GM19468 (cell line): ENCODE measurements at regions not wholly inside any gene's neighbourhood (a gene's known extent, or its start where the extent isn't known, plus 50 kb on each side); places are given as distances from the start of the nearest gene placed in this dataset.

Source experiments
- ATAC-seq: cut with Tn5 transposase; IDR thresholded peaks from one replicate; pipeline ENCODE4 v1.9.1; 2021; ENCODE audit warnings: mild to moderate bottlenecking, moderate library complexity, moderate number of reproducible peaks; ENCODE audit not compliant: unreplicated experiment; ENCODE audit errors: extremely low read depth

DNA sequence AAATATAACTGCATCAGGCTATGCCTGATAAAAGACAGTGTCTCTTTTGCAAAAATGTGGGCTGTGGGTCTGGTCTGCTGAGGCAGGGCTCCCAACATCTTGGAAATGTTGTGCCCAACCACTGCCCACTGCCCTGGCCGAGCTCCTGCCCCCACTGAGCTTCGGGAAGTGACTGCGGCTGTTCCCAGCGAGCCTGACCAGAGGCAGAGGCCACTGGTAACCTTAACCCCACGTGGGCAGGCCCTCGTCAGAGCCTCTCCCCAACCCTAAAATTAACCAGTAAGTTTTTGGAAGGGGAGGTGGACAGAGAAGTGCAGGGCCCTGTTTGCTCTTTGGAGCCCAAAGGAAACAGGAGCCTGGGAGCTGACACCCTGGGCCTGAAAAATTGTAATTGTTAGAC lies 225.9 kb downstream of the MAFB start:
- no peak for ATAC-seq

DNA sequence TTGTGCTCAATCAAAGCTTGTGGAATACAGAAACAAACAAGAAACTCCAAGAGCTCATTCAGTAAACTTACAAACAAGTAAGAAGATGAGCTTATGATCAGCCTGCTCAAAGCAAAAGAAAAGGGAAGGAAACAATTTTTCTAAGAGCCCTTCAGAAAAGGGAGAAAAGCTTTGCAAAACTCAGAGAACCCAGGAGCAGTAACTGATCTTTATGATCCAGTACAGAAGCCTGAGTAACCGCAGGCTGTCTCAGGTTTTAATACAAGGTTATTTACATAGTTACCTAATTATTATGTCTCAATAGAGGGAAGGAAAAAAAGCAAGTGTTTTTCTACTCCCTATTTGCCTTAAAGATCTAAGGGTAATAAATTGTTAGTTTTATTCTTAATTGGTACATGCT lies 226.5 kb downstream of the MAFB start:
- no peak for ATAC-seq

DNA sequence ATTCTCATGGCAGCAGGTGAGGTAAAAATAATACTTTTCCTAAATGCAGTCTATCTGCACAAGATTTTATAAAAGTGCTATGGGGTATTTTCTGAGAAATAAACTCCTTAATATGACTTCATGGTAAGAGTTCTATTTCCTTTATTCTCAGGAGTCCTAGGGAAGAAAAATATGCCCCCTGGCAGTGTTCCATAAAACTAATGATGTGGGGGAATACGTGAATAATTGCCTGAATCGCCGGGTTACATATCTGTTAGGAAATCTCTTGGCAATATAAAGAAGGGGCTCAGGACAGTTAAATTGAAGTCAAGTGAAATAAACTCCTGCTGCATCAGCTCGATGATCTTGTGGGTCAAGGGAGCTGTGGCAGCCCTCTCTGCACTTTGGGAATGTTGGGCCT lies 229.7 kb downstream of the MAFB start:
- no peak for ATAC-seq

DNA sequence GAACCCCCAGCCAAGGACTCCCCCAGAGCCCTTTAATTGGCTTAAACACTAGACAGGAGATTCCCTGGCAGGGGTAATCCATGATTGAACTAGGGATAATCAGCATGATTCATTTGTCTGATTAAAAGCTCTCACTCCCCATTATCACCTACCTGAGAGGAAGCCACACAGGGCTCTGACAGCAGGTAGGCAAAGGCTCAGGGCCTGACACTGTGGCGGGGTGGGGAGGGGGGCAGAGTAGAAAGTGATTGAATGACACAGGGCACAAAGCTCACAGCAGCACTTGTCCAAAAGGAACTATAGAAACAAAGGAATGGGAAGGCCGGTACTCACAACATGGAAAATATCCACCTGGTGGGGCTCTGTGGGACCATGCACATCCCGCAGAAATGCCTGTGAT lies 231.6 kb downstream of the MAFB start:
- no peak for ATAC-seq

DNA sequence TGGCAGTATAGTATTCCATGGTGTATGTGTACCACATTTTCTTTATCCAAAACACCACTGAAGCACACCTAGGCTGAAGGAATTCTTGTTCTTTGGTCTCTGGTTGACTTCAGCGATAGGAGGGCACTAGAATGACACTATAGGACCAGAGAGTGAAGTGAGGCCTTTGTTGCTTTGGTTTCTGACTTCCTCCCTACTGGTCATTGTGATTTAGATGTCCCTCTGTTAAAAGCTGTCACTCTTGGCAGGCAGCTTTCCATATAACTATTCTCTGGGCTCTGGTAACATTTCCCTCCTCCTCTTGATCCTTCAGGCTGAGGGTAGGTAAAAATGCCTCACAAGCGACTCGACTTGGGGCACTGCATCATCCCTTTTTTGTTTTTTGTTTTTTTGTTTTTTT lies 236.3 kb downstream of the MAFB start:
- ATAC-seq, result no peak

DNA sequence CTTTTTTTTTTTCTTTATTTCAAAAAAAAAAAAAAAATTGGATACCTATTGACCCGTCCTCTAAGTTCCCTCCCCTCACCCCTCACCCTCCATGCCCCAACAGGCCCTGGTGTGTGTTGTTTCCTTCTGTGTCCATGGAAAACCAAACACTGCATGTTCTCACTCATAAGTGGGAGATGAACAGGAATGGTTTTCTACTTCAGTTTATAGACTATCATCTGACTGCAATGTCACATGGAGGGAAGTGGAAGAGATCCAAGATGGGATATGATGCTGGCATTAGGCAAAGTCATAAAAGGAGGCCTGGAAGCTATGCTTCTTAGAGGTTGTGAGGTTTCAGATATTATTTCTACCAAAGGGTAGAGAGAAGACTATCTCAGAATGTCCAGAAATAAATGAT lies 237.5 kb downstream of the MAFB start:
- ATAC-seq, result no peak

DNA sequence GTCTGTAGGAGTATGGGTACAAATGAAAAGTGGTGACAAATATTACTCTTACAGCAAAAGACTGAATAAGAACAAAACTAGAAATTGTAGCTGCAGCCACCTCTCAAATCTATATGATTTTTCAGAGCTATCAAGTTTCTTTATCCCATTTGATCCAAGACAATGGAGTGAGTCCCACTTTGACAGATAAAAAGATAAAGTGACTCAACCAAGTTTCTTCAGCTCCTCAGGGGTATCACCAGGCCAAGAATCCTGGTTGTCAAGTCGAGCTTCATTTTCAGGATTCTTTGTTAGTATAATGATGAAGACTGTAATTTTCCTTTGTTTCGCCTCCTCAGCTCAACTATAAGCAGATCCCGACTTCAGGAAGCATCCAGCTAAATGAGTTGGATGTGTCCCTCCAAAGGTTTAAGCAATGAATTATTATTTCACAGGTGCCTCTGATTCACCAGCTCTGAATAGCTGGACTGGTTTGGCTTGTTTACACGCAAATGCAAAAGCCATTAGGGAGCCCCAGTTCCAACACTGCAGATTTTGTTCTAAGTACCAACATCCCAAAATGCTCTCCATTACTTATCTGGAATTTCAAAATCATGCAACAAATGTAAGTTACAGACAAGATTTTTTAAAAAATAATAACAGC lies 238.9 kb downstream of the MAFB start:
- ATAC-seq, result no peak

DNA sequence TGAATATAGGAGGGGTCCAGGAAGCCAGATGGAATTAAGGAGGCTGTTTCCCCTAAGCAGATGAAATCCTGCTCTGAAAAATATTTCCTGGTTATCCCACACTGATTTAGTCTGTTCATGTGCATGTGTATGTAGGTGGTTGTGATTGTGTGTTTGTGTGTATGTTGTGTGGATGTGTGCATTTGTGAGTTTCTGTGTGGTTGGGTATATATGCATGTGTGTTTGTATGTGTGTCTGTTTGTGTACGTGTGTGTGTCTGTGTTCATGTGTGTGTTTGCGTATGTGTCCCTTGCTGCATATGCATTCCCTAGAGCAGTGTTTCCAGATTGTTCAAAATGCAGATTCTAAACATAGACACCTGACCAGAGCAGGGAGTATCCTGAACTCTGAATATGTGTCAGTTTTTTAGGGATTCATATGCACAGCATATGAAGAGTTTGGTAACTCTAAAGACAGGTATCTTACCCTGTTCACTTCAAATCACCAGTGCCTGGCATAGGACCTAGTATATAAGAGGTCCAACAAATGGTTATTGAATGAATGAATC lies 239.8 kb downstream of the MAFB start:
- ATAC-seq, result no peak

DNA sequence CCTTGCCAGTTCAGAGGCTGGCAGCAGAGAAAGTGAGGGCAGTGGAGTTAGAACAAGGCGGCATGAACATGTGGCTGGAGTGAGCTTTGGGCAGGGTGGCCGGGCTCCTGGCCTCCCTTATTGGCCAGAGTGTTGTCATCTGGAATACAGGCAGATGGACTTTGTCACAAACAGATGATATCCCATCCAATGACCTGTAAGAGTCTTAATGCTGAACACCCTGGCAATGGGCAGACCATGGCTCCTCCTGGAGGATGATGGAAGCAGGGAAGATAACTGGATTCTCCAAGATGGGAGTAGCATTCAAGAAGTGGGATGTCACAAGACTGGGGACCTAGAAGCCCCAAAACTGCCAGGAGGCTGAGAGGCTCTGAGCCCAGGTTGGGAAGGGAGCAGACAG lies 242.1 kb downstream of the MAFB start:
- no peak for ATAC-seq

DNA sequence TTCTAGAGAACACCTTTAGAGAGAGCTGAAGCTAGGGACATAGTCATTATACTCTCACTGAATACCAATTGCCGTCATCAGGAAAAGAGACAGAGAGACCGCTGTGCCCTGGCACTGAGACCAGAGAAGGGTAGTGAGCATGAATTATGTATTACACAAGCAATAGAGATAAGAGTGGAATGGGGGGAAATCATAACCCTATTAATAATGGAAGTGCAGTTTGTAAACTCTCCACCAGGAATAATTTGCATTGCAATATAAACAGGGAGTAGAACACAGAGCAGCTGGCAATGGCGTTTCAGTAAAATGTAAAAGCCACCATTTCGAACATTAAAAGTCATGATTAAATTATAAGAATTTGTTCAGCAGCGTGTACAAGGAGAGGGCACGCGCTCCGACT lies 244.5 kb downstream of the MAFB start:
- no peak for ATAC-seq

DNA sequence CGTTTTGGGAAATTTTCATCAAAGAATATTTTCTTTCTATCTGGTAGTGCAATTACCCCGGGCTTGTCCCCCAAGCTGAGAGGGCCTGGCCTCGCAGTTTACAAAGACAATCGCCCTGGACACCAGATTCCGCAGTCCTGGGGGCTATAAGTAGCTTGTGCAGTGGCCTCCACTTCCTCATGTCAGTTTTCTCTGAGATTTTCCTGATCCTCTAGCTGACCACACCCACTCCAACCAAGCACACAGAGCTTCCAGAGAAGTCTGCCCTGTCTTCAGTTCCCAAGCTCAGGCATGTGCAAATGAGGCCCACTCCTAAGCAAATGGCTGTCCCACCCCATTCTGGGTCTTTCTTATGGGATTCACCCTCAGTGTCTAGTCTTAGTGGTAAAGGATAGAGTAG lies 245.3 kb downstream of the MAFB start:
- ATAC-seq, result no peak

DNA sequence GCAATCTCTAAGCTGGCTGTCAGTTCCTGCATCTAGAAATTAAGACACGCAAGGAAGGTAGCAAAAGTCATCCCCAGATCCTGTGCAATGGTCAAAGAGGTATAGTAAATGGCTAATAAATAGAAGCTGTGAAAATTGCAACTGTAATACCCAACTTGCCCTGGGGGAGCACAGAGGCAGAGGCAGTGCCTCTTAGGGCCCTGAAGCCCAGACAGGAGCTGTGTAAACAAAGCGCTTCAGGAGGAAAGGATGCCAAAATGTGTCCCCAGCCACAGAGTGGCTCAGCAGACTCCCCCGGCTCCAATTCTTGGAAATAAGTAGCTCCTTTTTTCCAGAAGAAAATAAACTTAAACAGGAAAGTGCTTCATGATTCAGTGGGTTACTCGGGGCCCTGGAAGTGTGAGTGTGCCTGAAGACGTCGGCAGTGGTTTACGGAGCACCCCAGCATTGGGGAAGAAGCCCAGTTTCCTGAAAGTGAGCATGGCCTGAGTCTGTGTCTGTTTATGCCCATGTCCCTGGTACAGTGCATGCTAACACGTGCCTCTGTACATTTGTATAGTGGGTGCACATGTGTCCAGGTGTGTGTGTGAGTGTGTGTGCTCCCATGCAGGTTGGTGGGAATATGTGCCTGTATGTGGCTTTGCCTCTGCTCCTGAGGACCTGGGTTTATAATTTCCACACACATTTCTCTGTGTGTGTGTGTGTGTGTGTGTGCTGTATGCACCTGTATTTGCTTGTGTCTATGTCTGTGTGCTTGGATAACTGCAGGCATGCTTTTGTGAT lies 246.7 kb downstream of the MAFB start:
- no peak for ATAC-seq

DNA sequence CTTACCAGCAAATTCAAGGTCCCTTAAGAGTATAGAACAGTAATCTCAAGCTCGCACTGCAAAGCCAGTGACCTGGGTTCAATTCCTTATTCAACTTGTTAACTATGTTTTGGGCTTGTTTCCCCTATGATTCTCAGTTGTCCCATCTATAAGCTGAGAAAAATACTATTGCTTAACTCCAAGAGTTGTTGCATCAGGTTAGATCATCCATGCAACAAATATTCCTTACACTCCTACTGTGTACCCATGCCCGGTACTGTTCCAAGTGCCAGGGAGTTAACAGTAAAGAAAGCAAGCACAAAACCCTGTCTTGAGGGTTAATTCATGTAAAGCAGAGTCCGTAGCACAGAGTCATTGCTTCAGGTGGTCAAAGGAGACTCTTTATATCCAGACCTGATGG lies 247.3 kb downstream of the MAFB start:
- no peak for ATAC-seq

DNA sequence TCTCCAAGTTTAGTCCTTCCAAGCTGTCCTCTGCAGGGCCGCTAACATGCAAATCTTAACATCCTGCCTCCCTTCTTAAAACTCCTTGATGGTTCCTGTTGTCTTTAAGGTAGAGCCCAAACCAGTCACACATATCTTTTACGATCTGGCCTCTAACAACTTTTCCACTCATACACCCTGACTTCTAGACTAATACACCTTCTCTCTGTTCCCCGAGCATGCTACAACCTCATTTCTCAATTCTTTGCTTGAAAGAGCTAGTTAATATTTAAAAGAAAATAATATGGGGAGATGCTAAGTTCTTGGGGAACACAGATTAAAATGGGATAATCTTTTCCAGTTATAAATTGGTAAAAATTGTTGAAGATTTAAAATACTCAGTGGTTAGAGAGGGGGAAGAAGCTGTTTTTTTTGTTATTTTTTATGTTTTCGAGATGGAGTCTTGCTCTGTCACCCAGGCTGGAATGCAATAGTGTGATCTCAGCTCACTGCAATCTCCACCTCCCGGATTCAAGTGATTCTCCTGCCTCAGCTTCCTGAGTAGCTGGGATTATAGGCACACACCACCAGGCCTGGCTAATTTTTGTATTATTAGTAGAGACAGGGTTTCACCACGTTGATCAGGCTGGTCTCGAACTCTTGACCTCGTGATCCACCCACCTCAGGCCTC lies 250.7 kb downstream of the MAFB start:
- ATAC-seq, result no peak

DNA sequence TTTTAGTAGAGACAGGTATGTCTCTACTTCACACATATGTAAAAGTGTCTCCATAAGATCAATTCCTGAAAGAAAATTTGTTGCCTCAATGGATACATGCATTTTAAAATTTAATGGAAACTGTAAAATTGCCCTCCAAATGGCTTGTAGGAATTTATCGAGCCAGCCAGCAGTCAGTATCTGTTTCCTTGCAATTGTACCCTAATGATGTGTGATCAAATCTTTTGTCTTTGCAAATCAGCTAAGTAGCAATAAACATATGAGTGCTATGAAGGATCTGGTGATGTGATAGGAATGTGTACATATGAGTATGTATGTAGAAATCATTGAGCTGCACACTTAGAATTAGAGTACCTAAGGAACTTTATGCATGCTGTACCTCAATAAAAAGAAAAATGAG lies 253.0 kb downstream of the MAFB start:
- ATAC-seq, result no peak

DNA sequence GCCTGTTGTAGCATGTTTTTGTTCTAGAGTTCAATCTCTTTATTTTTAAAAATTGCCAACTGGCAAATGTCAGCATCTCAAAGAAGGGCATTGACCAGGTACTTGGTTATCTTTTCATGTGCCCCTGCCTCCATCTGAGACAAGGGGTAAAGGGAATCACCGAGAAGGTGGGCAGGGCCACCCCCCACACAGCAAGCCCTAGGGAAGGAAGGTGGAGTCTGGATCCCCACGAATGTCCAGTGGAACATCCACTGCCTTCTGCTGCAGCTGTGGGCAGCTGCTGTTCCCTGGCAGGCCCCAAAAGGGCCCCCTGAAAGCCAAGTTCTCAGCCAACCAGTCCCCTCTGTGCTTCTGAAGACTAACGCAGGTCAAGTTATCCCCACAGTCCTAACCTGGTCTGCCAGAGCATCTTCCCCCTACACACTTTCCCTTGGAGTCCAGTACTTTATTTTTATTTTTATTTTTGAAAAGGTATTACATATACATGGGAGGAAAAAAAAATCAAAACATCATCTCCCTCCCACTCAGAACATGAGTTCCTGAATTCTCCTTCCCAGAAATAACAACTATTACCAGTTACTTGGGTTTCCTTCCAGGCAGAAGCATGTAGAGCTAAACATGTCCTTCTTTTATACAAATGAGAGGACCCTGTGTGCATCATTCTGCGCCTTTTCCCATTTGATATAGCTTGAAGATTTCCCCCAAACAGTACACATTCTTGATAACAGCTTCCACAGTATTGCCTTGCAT lies 253.7 kb downstream of the MAFB start:
- no peak for ATAC-seq

DNA sequence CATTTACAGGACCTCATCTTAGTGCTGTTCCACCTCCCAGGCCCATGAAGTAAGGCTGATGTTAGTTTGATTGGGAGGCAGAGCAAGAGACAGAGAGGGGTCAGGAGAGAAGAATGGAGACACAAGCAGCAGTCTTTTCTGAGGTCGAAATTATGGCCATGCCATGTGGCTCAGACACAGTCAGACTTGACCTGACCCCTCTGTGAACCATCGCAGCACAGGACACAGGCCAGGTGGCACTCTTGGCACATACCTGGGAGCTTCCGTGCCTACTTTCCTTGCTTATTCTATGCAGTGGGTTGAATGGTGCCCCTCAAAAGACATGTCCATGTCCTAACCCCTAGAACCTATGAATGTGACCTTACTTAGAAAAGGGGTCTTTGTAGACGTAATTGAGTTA lies 254.9 kb downstream of the MAFB start:
- ATAC-seq, result no peak

DNA sequence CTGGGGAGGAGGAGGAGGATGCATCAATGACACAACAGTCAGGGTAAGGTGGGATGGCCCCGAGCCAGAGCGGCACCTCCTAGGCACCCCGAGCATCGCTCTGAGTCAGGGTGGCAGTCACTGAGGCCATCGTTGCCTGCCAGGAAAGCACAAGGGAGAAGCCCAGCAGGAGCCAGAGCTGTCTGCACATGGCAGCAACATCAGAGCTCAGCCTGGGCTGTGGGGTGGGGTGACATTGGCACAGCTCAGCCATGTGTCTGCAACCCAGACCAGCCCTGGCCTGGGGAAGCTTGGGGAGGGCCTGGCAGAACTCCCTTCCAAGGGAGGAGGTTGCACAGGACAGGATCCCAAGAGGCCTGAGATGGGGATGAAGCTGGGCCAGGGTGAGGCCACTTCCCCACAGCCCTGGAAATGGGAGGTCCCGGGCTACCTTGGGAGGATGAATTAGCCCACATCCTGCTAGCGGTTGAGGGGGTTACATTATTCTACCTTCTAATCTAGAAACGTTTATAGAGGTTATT lies 255.6 kb downstream of the MAFB start:
- no peak for ATAC-seq

DNA sequence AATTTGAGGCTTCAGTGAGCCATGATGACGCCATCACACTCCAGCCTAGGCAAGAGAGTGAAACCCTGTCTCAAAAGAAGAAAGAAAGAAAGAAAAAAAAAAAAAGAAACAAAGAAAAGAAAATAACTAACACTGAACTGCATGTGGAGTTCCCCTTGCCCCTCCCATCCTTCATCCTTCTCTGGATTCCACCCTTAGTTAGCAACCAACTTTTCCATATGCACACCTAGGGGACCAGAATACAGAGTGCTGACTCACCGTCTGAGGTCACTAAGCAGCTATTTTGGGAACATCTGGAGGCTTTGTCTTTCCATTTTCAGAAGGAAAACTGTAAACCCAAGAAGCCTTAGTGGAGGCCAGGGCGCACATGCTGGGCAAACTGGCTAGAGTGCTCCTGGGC lies 257.4 kb downstream of the MAFB start:
- no peak for ATAC-seq

DNA sequence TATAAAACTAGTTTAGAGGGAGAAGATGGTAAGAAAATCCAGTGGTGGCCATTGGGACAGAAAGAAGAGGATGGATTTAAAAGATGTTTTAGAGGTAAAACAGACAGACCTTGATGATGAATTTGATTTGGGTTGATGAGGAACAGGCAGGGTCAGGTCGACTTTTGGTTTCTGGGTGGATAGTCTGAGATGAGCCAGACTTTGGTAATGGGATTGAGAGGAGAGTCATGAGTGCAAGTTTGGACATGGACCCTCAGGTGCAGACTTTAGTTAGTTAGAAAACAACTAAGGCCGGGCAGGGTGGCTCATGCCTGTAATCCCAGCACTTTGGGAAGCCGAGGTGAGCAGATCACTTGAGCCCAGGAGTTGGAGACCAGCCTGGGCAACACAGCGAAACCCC lies 257.9 kb downstream of the MAFB start:
- no peak for ATAC-seq
